ENCODE measurements at regions not wholly inside any gene's neighbourhood (a gene's known extent, or its start where the extent isn't known, plus 50 kb on each side); places are given as distances from the start of the nearest gene placed in this dataset.

GRCh38 chr10:42985436-42986316 is 91.2 kb upstream of the RET start:
- no peak for TF ChIP-seq YBX1 (IDR thresholded peaks at IDR 0.05)
- TF ChIP-seq KDM1A (IDR thresholded peaks at IDR 0.05; ENCODE audit: borderline replicate concordance), result no peak
- TF ChIP-seq POLR2AphosphoS2 (IDR thresholded peaks at IDR 0.05; ENCODE audit: low read depth, low read length), result no peak
- TF ChIP-seq NFIC (IDR thresholded peaks at IDR 0.05; ENCODE audit: low read depth, low read length), result no peak
- no peak for TF ChIP-seq IKZF1 (conservative IDR thresholded peaks at IDR 0.05)
- no peak for TF ChIP-seq TARDBP (IDR thresholded peaks at IDR 0.05; ENCODE audit: borderline replicate concordance)
- no peak for TF ChIP-seq HDAC6 (IDR thresholded peaks at IDR 0.05; ENCODE audit: unreplicated experiment)

Data from GM12878 (cell line).